A673 (cell line): ENCODE measurements at regions not wholly inside any gene's neighbourhood (a gene's known extent, or its start where the extent isn't known, plus 50 kb on each side); places are given as distances from the start of the nearest gene placed in this dataset.

ENCODE experiments used
- BruUV-seq: library from RNA; stranded (reverse); fragments of 400-500 nt; replicated peaks from 2 replicates; lab custom pipeline; 2021; lab: Mats Ljungman, UMichigan
- CTCF ChIA-PET: fragments of 300-600 bp; sonication (Branson Sonifier 250); formaldehyde crosslinking; loops from one replicate; lab custom pipeline; 2022; ENCODE audit warnings: antibody characterized with exemption; lab: Charles Lee
- POLR2A ChIA-PET: fragments of 300-600 bp; sonication (Branson Sonifier 250); formaldehyde crosslinking; loops from one replicate; lab custom pipeline; 2022; ENCODE audit warnings: antibody characterized with exemption; ENCODE audit not compliant: low non-redundant PET; lab: Charles Lee
- DNase-seq: peaks from one replicate; pipeline ENCODE4 v3.0.0-alpha.2; 2015; ENCODE audit warnings: low spot score
- H3K27ac ChIP-seq: fragments of 200-600 bp; sonication (generic); 2 replicates; pipeline ENCODE4 v1.5.1; 2016; ENCODE audit warnings: mixed run types, low read depth, mild to moderate bottlenecking, mixed read lengths, antibody characterized with exemption, low read length; ENCODE audit not compliant: poor library complexity, severe bottlenecking
- H3K27me3 ChIP-seq: fragments of 200-600 bp; sonication (generic); replicated peaks from 2 replicates; pipeline ENCODE4 v1.6.1; 2017; ENCODE audit warnings: mixed run types, low read depth, mild to moderate bottlenecking, mixed read lengths, antibody characterized with exemption, low read length; ENCODE audit not compliant: insufficient read depth, poor library complexity
- H3K36me3 ChIP-seq: fragments of 200-600 bp; sonication (generic); 2 replicates; pipeline ENCODE4 v1.6.1; 2016; ENCODE audit warnings: mixed run types, mild to moderate bottlenecking, mixed read lengths, antibody characterized with exemption, low read length; ENCODE audit not compliant: insufficient read depth, poor library complexity, severe bottlenecking
- H3K4me1 ChIP-seq: fragments of 200-600 bp; sonication (generic); 2 replicates; pipeline ENCODE4 v1.6.1; 2017; ENCODE audit warnings: mixed run types, mild to moderate bottlenecking, mixed read lengths, antibody characterized with exemption, low read length; ENCODE audit not compliant: insufficient read depth, poor library complexity, severe bottlenecking
- H3K4me3 ChIP-seq: fragments of 200-600 bp; sonication (generic); 2 replicates; pipeline ENCODE4 v1.5.1; 2016; ENCODE audit warnings: low read depth, mixed run types, mild to moderate bottlenecking, mixed read lengths, low read length; ENCODE audit not compliant: poor library complexity, severe bottlenecking
- H3K9me3 ChIP-seq: fragments of 200-600 bp; sonication (generic); 2 replicates; pipeline ENCODE4 v1.6.1; 2016; ENCODE audit warnings: mixed run types, low read depth, mild to moderate bottlenecking, mixed read lengths, antibody characterized with exemption, low read length; ENCODE audit not compliant: poor library complexity, severe bottlenecking
- EZH2 ChIP-seq: fragments of 200-600 bp; sonication (generic); IDR thresholded peaks from 2 replicates; pipeline ENCODE4 v1.6.1; 2017; ENCODE audit warnings: borderline replicate concordance, low read depth, mild to moderate bottlenecking, mixed read lengths, antibody characterized with exemption, low read length; ENCODE audit not compliant: poor library complexity, severe bottlenecking
- intact Hi-C: fragments of 100-400 bp; cut with micrococcal nuclease; formaldehyde crosslinking; loops from one replicate; pipeline ENCODE4 v1.10.0; 2022; ENCODE audit not compliant: unreplicated experiment
- TF ChIP-seq, protein P1 (sequence below): fragments of 300-800, 200-600 bp; sonication (generic); conservative IDR thresholded peaks from 2 replicates; pipeline ENCODE4 v1.5.1; 2017; ENCODE audit warnings: low read depth, mild to moderate bottlenecking, antibody characterized with exemption, low read length, moderate library complexity, mixed read lengths

GRCh38 chr7:110168010-110168409 lies 922.9 kb upstream of the LRRN3 start:
- CTCF ChIA-PET = no interaction called here
- Histone ChIP-seq H3K27me3 (no peaks in the 10 kb centered on the region), H3K36me3 (no peaks in the 10 kb centered on the region), H3K27ac (no peak overlapping the region), H3K4me1 (peaks cover 5% of the 10 kb centered on the region), H3K4me3 (no peak overlapping the region), H3K9me3 (no peaks in the 10 kb centered on the region)
- POLR2A ChIA-PET = no interaction called here
- DNase-seq = no peak
- intact Hi-C loops = no loop called here
- TF ChIP-seq, protein P1, sequence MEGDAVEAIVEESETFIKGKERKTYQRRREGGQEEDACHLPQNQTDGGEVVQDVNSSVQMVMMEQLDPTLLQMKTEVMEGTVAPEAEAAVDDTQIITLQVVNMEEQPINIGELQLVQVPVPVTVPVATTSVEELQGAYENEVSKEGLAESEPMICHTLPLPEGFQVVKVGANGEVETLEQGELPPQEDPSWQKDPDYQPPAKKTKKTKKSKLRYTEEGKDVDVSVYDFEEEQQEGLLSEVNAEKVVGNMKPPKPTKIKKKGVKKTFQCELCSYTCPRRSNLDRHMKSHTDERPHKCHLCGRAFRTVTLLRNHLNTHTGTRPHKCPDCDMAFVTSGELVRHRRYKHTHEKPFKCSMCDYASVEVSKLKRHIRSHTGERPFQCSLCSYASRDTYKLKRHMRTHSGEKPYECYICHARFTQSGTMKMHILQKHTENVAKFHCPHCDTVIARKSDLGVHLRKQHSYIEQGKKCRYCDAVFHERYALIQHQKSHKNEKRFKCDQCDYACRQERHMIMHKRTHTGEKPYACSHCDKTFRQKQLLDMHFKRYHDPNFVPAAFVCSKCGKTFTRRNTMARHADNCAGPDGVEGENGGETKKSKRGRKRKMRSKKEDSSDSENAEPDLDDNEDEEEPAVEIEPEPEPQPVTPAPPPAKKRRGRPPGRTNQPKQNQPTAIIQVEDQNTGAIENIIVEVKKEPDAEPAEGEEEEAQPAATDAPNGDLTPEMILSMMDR = no peak
- no peak for TF ChIP-seq EZH2
- BruUV-seq = no TSS peak

DNA sequence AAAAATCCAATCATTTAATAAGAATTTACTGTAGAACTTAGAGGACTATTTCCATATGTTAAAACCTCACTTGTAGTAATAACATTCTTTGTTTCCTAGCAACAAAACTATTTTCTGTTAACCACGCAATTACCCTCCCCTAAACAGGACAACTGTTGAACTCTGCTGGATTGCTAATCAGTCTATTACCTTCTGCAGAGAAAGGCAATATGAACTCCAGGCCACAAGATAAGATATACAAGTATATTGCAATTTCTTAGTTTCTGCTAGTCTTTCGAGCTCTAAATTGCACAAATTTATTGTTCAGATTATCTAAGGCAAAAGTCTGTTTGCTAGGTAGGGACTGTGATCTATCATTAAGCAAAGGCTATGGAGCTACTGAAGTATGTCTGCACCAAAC lies 920.1 kb upstream of the LRRN3 start:
- intact Hi-C loops = no loop called here
- DNase-seq = no peak
- Histone ChIP-seq H3K27me3 (no peaks in the 10 kb centered on the region), H3K4me3 (no peak overlapping the region), H3K4me1 (peaks cover 5% of the 10 kb centered on the region), H3K27ac (no peak overlapping the region), H3K36me3 (no peaks in the 10 kb centered on the region), H3K9me3 (no peaks in the 10 kb centered on the region)
- BruUV-seq = no TSS peak
- POLR2A ChIA-PET = no interaction called here
- TF ChIP-seq EZH2 = no peak
- TF ChIP-seq, protein P1 = no peak
- CTCF ChIA-PET = no interaction called here

GRCh38 chr7:110177463-110177862 lies 913.5 kb upstream of the LRRN3 start:
- no peak for TF ChIP-seq EZH2
- TF ChIP-seq, protein P1 = no peak
- no peaks in the 10 kb centered on the region for H3K9me3 ChIP-seq
- H3K4me3 ChIP-seq = no peak overlapping the region
- POLR2A ChIA-PET = no interaction called here
- no peaks in the 10 kb centered on the region for H3K4me1 ChIP-seq
- CTCF ChIA-PET = no interaction called here
- intact Hi-C loops = no loop called here
- no peaks in the 10 kb centered on the region for H3K27me3 ChIP-seq
- no peaks in the 10 kb centered on the region for H3K36me3 ChIP-seq
- no peak overlapping the region for H3K27ac ChIP-seq
- no peak for DNase-seq
- no TSS peak for BruUV-seq
